NCI-H2196 treated with DMSO at 0.1 percent for 48 hours (cell line): ENCODE measurements at regions not wholly inside any gene's neighbourhood (a gene's known extent, or its start where the extent isn't known, plus 50 kb on each side); places are given as distances from the start of the nearest gene placed in this dataset.
"Not testable (repeated sequence)": the region's sequence is repeated elsewhere in the genome, so short reads cannot be mapped to it uniquely, and the experiment has no call there.

Source experiments
- DNase-seq: peaks from one replicate; lab custom pipeline; 2025; ENCODE audit not compliant: unreplicated experiment; lab: John Stamatoyannopoulos, UW

- not testable (repeated sequence) for DNase-seq
These were observed 261.4 kb upstream of the HNRNPA3 start for GRCh38 chr2:176951218-176951617.

GRCh38 chr2:176956791-176957190 is 255.8 kb upstream of the HNRNPA3 start:
- no peak for DNase-seq

GRCh38 chr2:176959614-176960013 is 253.0 kb upstream of the HNRNPA3 start:
- no peak for DNase-seq

GRCh38 chr2:176960061-176960460 is 252.5 kb upstream of the HNRNPA3 start:
- DNase-seq, result no peak

GRCh38 chr2:176960736-176961520 is 251.7 kb upstream of the HNRNPA3 start:
- DNase-seq, result no peak

GRCh38 chr2:176961775-176962619 is 250.6 kb upstream of the HNRNPA3 start:
- DNase-seq, result no peak

GRCh38 chr2:176963568-176964287 is 248.9 kb upstream of the HNRNPA3 start:
- no peak for DNase-seq

- DNase-seq, result no peak
These were observed 244.6 kb upstream of the HNRNPA3 start for GRCh38 chr2:176967911-176968450.

- no peak for DNase-seq
These were observed 242.8 kb upstream of the HNRNPA3 start for GRCh38 chr2:176969642-176970359.

GRCh38 chr2:176976736-176977685 is 235.6 kb upstream of the HNRNPA3 start:
- DNase-seq, result no peak

- no peak for DNase-seq
These were observed 233.7 kb upstream of the HNRNPA3 start for GRCh38 chr2:176978921-176979320.

GRCh38 chr2:176979981-176980710 is 232.4 kb upstream of the HNRNPA3 start:
- DNase-seq, result no peak

- DNase-seq, result no peak
These were observed 227.6 kb upstream of the HNRNPA3 start for GRCh38 chr2:176984987-176985386.

GRCh38 chr2:176985871-176986270 is 226.7 kb upstream of the HNRNPA3 start:
- no peak for DNase-seq

- DNase-seq, result peak; percentile 12
These were observed 226.1 kb upstream of the HNRNPA3 start for GRCh38 chr2:176986487-176986886.

GRCh38 chr2:176991411-176991810 is 221.2 kb upstream of the HNRNPA3 start:
- DNase-seq, result no peak

- no peak for DNase-seq
These were observed 215.4 kb upstream of the HNRNPA3 start for GRCh38 chr2:176997074-176997791.

- DNase-seq, result no peak
These were observed 214.8 kb upstream of the HNRNPA3 start for GRCh38 chr2:176997792-176998169.
